Activated T-helper 17 cell treated with anti-CD3 and anti-CD28 coated beads, Interleukin-2, amount 50 U/mL, for 72 hours (primary cell): ENCODE measurements at regions not wholly inside any gene's neighbourhood (a gene's known extent, or its start where the extent isn't known, plus 50 kb on each side); places are given as distances from the start of the nearest gene placed in this dataset.

Source experiments
- ATAC-seq: fragments of 150-1000 bp; cut with Tn5 transposase; replicated peaks from 2 replicates; pipeline ENCODE4 v1.10.0; 2021; ENCODE audit warnings: mild to moderate bottlenecking, moderate library complexity
- H3K27ac Mint-ChIP-seq: one replicate; pipeline ENCODE4 v1.8.0; 2022; ENCODE audit warnings: mixed read lengths
- H3K27me3 Mint-ChIP-seq: one replicate; pipeline ENCODE4 v1.8.0; 2022; ENCODE audit warnings: mixed read lengths
- H3K36me3 Mint-ChIP-seq: one replicate; pipeline ENCODE4 v1.8.0; 2022; ENCODE audit warnings: low read depth, mild to moderate bottlenecking, mixed read lengths
- H3K4me1 Mint-ChIP-seq: one replicate; pipeline ENCODE4 v1.8.0; 2022; ENCODE audit warnings: mixed read lengths
- H3K4me3 Mint-ChIP-seq: one replicate; pipeline ENCODE4 v1.8.0; 2022; ENCODE audit warnings: mild to moderate bottlenecking, mixed read lengths
- H3K9me3 Mint-ChIP-seq: one replicate; pipeline ENCODE4 v1.8.0; 2022; ENCODE audit warnings: mixed read lengths

GRCh38 chr1:214208460-214208859 is 72.5 kb upstream of the SMYD2 start:
- Mint-ChIP-seq H3K9me3 (no peaks in the 10 kb centered on the region), H3K4me1 (no peaks in the 10 kb centered on the region), H3K4me3 (no peak overlapping the region), H3K27ac (no peak overlapping the region), H3K27me3 (peaks cover 7% of the 10 kb centered on the region), H3K36me3 (no peaks in the 10 kb centered on the region)
- ATAC-seq, result no peak

GRCh38 chr1:214209260-214209808 is 71.6 kb upstream of the SMYD2 start:
- Mint-ChIP-seq H3K4me1 (no peaks in the 10 kb centered on the region), H3K9me3 (no peaks in the 10 kb centered on the region), H3K4me3 (no peak overlapping the region), H3K36me3 (no peaks in the 10 kb centered on the region), H3K27me3 (peaks cover 7% of the 10 kb centered on the region), H3K27ac (no peak overlapping the region)
- no peak for ATAC-seq

DNA sequence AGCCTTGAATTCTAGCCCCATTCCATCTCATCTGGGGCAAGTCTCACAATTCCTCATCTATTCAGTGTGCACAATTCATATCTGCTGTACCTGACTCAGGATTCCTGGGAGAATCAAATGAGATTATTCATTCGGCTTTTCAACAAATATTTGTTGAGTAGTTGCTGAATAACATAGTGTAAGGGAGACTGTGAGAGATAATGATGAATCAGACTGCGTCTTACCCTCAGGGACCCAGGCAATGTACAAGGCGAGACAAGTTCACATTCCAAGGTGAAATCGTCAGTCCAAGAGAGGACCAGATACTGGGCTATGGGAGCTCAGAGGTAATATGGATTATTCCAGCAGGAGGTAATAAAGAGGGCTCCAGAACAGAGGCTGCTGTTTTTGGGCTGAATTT is 67.8 kb upstream of the SMYD2 start:
- H3K27me3 Mint-ChIP-seq, result peaks cover 10% of the 10 kb centered on the region
- no peaks in the 10 kb centered on the region for H3K36me3 Mint-ChIP-seq
- no peaks in the 10 kb centered on the region for H3K9me3 Mint-ChIP-seq
- no peaks in the 10 kb centered on the region for H3K4me1 Mint-ChIP-seq
- no peak overlapping the region for H3K27ac Mint-ChIP-seq
- H3K4me3 Mint-ChIP-seq, result no peak overlapping the region
- no peak for ATAC-seq

DNA sequence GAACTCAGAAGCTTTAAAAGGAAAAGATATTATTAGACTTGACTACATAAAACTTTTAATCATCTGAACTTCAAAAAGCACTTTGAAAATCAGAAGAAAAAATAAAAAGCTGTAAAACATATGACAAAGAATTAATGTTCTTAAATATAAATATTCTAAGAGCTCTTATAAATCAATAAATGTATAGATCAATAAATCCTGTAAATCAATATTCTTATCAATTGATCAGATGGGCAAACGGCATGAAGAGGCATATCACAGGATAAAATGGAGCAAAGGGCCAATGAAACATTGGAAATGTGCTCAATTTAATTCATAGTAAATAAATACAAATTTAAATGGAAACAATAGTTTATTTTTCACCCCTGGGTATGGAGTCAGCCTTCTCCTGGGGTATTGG is 66.1 kb upstream of the SMYD2 start:
- Mint-ChIP-seq H3K27ac (no peak overlapping the region), H3K4me3 (no peak overlapping the region), H3K27me3 (peaks cover 20% of the 10 kb centered on the region), H3K36me3 (no peaks in the 10 kb centered on the region), H3K9me3 (no peaks in the 10 kb centered on the region), H3K4me1 (no peaks in the 10 kb centered on the region)
- ATAC-seq, result no peak

- no peak overlapping the region for H3K4me3 Mint-ChIP-seq
- no peaks in the 10 kb centered on the region for H3K9me3 Mint-ChIP-seq
- H3K27ac Mint-ChIP-seq, result no peak overlapping the region
- no peaks in the 10 kb centered on the region for H3K4me1 Mint-ChIP-seq
- no peak for ATAC-seq
- peaks cover 24% of the 10 kb centered on the region for H3K27me3 Mint-ChIP-seq
- H3K36me3 Mint-ChIP-seq, result no peaks in the 10 kb centered on the region
These were observed 65.4 kb upstream of the SMYD2 start for GRCh38 chr1:214215583-214215982.

DNA sequence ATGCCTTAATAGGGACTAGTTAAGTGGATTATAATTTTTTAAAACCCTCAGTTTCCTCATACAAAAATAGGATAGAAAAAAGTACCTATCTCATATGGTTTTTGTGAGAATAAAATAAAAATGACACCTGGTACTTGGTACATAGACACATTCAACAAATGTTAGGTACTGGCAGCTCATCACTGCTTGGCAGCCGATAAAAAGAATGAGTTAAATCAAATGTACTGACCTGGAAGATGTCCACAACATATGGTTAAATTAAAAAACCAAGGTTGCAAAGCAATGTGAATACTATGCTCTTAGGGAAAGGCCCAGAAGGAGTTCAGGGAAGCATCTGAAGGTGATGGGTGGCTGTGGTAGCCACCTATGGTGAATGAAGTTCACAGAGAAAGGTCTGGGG is 64.9 kb upstream of the SMYD2 start:
- H3K27ac Mint-ChIP-seq, result no peak overlapping the region
- H3K4me3 Mint-ChIP-seq, result no peak overlapping the region
- no peaks in the 10 kb centered on the region for H3K9me3 Mint-ChIP-seq
- no peak for ATAC-seq
- no peaks in the 10 kb centered on the region for H3K36me3 Mint-ChIP-seq
- H3K4me1 Mint-ChIP-seq, result no peaks in the 10 kb centered on the region
- H3K27me3 Mint-ChIP-seq, result peaks cover 24% of the 10 kb centered on the region

DNA sequence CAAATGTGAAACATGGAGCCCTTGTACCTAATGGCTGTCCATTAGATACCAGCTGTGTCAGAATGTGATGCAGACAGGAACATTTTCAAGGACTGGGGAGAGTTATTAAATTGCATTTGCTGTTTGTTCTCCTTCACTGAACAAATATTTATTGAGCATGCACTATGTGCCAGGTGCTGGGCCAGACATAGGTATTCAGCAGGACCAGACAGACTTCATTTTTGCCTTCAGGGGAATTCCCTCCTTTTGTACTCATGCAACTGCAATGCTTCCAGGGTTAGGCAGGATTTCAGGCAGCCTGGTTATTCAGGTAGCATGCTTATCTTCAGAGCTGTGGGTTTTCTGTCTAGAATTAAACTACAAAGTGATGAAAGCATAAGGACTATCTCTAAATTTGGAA is 64.2 kb upstream of the SMYD2 start:
- no peak overlapping the region for H3K4me3 Mint-ChIP-seq
- H3K4me1 Mint-ChIP-seq, result no peaks in the 10 kb centered on the region
- no peaks in the 10 kb centered on the region for H3K9me3 Mint-ChIP-seq
- H3K36me3 Mint-ChIP-seq, result no peaks in the 10 kb centered on the region
- no peak overlapping the region for H3K27ac Mint-ChIP-seq
- ATAC-seq, result no peak
- peaks cover 27% of the 10 kb centered on the region for H3K27me3 Mint-ChIP-seq

DNA sequence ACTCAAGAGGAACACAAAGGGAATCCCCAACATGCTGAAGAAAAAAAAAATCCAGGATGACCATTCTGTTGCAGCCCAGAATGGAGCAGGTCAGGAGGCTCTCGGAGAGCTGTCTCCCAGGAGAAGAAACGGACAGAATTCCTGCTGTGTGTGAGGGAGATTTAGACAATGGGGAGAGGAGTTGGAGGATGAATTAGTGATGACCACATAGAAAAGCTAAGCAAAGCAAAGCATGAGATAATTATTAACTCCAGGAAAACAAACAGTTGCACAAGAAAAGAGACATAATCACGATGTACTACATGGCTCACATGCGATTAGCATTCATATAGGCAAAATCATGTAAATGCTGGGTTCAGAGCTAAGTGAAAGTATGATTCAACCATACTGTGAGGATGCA is 61.1 kb upstream of the SMYD2 start:
- Mint-ChIP-seq H3K27me3 (peaks cover 30% of the 10 kb centered on the region), H3K9me3 (no peaks in the 10 kb centered on the region), H3K4me1 (no peaks in the 10 kb centered on the region), H3K27ac (no peak overlapping the region), H3K4me3 (no peak overlapping the region), H3K36me3 (no peaks in the 10 kb centered on the region)
- ATAC-seq, result no peak

- Mint-ChIP-seq H3K4me3 (no peak overlapping the region), H3K4me1 (no peaks in the 10 kb centered on the region), H3K36me3 (no peaks in the 10 kb centered on the region), H3K27me3 (peaks cover 28% of the 10 kb centered on the region), H3K9me3 (no peaks in the 10 kb centered on the region), H3K27ac (no peak overlapping the region)
- ATAC-seq, result no peak
These were observed 60.1 kb upstream of the SMYD2 start for GRCh38 chr1:214220891-214221290.

GRCh38 chr1:214224611-214225354 is 56.2 kb upstream of the SMYD2 start:
- H3K36me3 Mint-ChIP-seq, result no peaks in the 10 kb centered on the region
- H3K27me3 Mint-ChIP-seq, result peaks cover 16% of the 10 kb centered on the region
- no peak overlapping the region for H3K27ac Mint-ChIP-seq
- no peaks in the 10 kb centered on the region for H3K9me3 Mint-ChIP-seq
- no peaks in the 10 kb centered on the region for H3K4me1 Mint-ChIP-seq
- no peak overlapping the region for H3K4me3 Mint-ChIP-seq
- no peak for ATAC-seq

- H3K9me3 Mint-ChIP-seq, result no peaks in the 10 kb centered on the region
These were observed 52.0 kb upstream of the SMYD2 start for GRCh38 chr1:214228976-214229375.

GRCh38 chr1:214229736-214230135 is 51.2 kb upstream of the SMYD2 start:
- H3K27ac Mint-ChIP-seq, result no peak overlapping the region
- H3K4me1 Mint-ChIP-seq, result no peaks in the 10 kb centered on the region
- H3K4me3 Mint-ChIP-seq, result no peak overlapping the region
- H3K27me3 Mint-ChIP-seq, result peaks cover 23% of the 10 kb centered on the region
- H3K36me3 Mint-ChIP-seq, result no peaks in the 10 kb centered on the region
- no peaks in the 10 kb centered on the region for H3K9me3 Mint-ChIP-seq
- no peak for ATAC-seq

More at GRCh38 chr1:214228976-214229375, 52.0 kb upstream of the SMYD2 start:
- H3K4me1 Mint-ChIP-seq, result no peaks in the 10 kb centered on the region
- no peak for ATAC-seq
- peaks cover 22% of the 10 kb centered on the region for H3K27me3 Mint-ChIP-seq
- no peaks in the 10 kb centered on the region for H3K36me3 Mint-ChIP-seq
- no peak overlapping the region for H3K27ac Mint-ChIP-seq
- H3K4me3 Mint-ChIP-seq, result no peak overlapping the region
